IMR-90 (cell line): ENCODE measurements at regions not wholly inside any gene's neighbourhood (a gene's known extent, or its start where the extent isn't known, plus 50 kb on each side); places are given as distances from the start of the nearest gene placed in this dataset.
"Not testable (repeated sequence)": the region's sequence is repeated elsewhere in the genome, so short reads cannot be mapped to it uniquely, and the experiment has no call there.

Source experiments
- ATAC-seq: fragments of 200-7000 bp; cut with Tn5 transposase; 2 replicates; pipeline ENCODE4 v1.9.1; 2020; ENCODE audit warnings: low read depth, mild to moderate bottlenecking, moderate library complexity
- BruUV-seq: library from RNA; stranded (reverse); fragments of 400-500 nt; replicated peaks from 2 replicates; lab custom pipeline; 2021; lab: Mats Ljungman, UMichigan
- CTCF ChIA-PET: fragments of 300-600 bp; formaldehyde crosslinking; extraction: SDS; loops from one replicate; lab custom pipeline; 2021; ENCODE audit warnings: antibody characterized with exemption; lab: Yijun Ruan, JAX
- POLR2A ChIA-PET: fragments of 300-600 bp; sonication (Branson Sonifier 250); formaldehyde crosslinking; loops from one replicate; lab custom pipeline; 2022; ENCODE audit warnings: antibody characterized with exemption; ENCODE audit not compliant: unreplicated experiment; lab: Charles Lee
- DNase-seq: peaks from one replicate; pipeline ENCODE4 v3.0.0; 2013
- H2AFZ ChIP-seq: replicated peaks from 2 replicates; pipeline ENCODE3; 2013; ENCODE audit warnings: low read length, mild to moderate bottlenecking; ENCODE audit not compliant: poor library complexity
- H2AK5ac ChIP-seq: 2 replicates; pipeline ENCODE4 v1.6.1; 2013; ENCODE audit warnings: low read depth, low read length, inconsistent platforms
- H2AK9ac ChIP-seq: replicated peaks from 2 replicates; pipeline ENCODE3; 2013; ENCODE audit warnings: mild to moderate bottlenecking, low read depth, low read length, moderate library complexity; ENCODE audit not compliant: poor library complexity
- H2BK120ac ChIP-seq: 2 replicates; pipeline ENCODE4 v1.6.1; 2013; ENCODE audit warnings: low read depth, low read length, inconsistent platforms
- H2BK15ac ChIP-seq: 3 replicates; pipeline ENCODE4 v1.6.1; 2013; ENCODE audit warnings: low read depth, low read length, inconsistent platforms
- H2BK20ac ChIP-seq: 2 replicates; pipeline ENCODE4 v1.6.1; 2013; ENCODE audit warnings: low read depth, mild to moderate bottlenecking, inconsistent platforms, low read length, moderate library complexity
- H2BK5ac ChIP-seq: 2 replicates; pipeline ENCODE4 v1.6.1; 2013; ENCODE audit warnings: mild to moderate bottlenecking, low read depth, low read length, inconsistent platforms; ENCODE audit not compliant: poor library complexity, severe bottlenecking
- H3K14ac ChIP-seq: replicated peaks from 2 replicates; pipeline ENCODE4 v1.6.1; 2013; ENCODE audit warnings: low read depth, low read length, inconsistent platforms
- H3K18ac ChIP-seq: 2 replicates; pipeline ENCODE4 v1.6.1; 2013; ENCODE audit warnings: low read depth, low read length, control low read depth
- H3K23ac ChIP-seq: 2 replicates; pipeline ENCODE4 v1.6.1; 2013; ENCODE audit warnings: low read depth, low read length, inconsistent platforms
- H3K27ac ChIP-seq: 2 replicates; pipeline ENCODE4 v1.5.1; 2013; ENCODE audit warnings: mild to moderate bottlenecking, control low read depth, low read length; ENCODE audit not compliant: insufficient read depth
- H3K27me3 ChIP-seq: 2 replicates; pipeline ENCODE4 v1.6.1; 2013; ENCODE audit warnings: low read length; ENCODE audit not compliant: control insufficient read depth, insufficient read depth
- H3K36me3 ChIP-seq: 2 replicates; pipeline ENCODE4 v1.6.1; 2013; ENCODE audit warnings: low read length, mixed read lengths; ENCODE audit not compliant: control insufficient read depth, insufficient read depth
- H3K4ac ChIP-seq: 2 replicates; pipeline ENCODE4 v1.6.1; 2013; ENCODE audit warnings: low read depth, low read length, inconsistent platforms
- H3K4me1 ChIP-seq: 2 replicates; pipeline ENCODE4 v1.6.1; 2013; ENCODE audit warnings: low read length, mixed read lengths; ENCODE audit not compliant: control insufficient read depth, insufficient read depth
- H3K4me2 ChIP-seq: 2 replicates; pipeline ENCODE4 v1.6.1; 2013; ENCODE audit warnings: low read depth, mild to moderate bottlenecking, control low read depth, low read length, moderate library complexity
- H3K4me3 ChIP-seq: 2 replicates; pipeline ENCODE4 v1.5.1; 2013; ENCODE audit warnings: low read depth, mild to moderate bottlenecking, control low read depth, low read length, moderate library complexity; ENCODE audit not compliant: insufficient read depth
- H3K56ac ChIP-seq: 2 replicates; pipeline ENCODE4 v1.6.1; 2013; ENCODE audit warnings: low read length, inconsistent platforms; ENCODE audit not compliant: insufficient read depth; ENCODE audit errors: extremely low read depth
- H3K79me1 ChIP-seq, 2 experiments: 2 replicates each; pipeline ENCODE4 v1.6.1; 2013; ENCODE audit warnings: low read length in 2 of 2, inconsistent platforms in 1 of 2, low read depth in 1 of 2
- H3K9ac ChIP-seq: 2 replicates; pipeline ENCODE4 v1.6.1; 2013; ENCODE audit warnings: low read depth, low read length, control low read depth
- H3K9me1 ChIP-seq: 2 replicates; pipeline ENCODE4 v1.6.1; 2013; ENCODE audit warnings: low read length, inconsistent platforms; ENCODE audit not compliant: insufficient read depth
- H3K9me3 ChIP-seq: 2 replicates; pipeline ENCODE4 v1.6.1; 2013; ENCODE audit warnings: low read length; ENCODE audit not compliant: control insufficient read depth, insufficient read depth
- H4K20me1 ChIP-seq: 2 replicates; pipeline ENCODE4 v1.6.1; 2013; ENCODE audit warnings: low read length, inconsistent platforms; ENCODE audit not compliant: insufficient read depth
- H4K5ac ChIP-seq: 2 replicates; pipeline ENCODE4 v1.6.1; 2013; ENCODE audit warnings: mild to moderate bottlenecking, low read depth, low read length, control low read depth
- H4K8ac ChIP-seq, 2 experiments: 2 replicates each; pipeline ENCODE4 v1.6.1; 2013; ENCODE audit warnings: low read depth in 2 of 2, low read length in 2 of 2, control low read depth in 1 of 2, inconsistent platforms in 1 of 2
- H4K91ac ChIP-seq: 2 replicates; pipeline ENCODE4 v1.6.1; 2013; ENCODE audit warnings: low read depth, low read length, inconsistent platforms; ENCODE audit not compliant: insufficient read depth
- WGBS, 2 experiments: methylation state at CpG; one replicate each; pipeline versions ENCODE4 v1.1.5 to v1.1.7; 2013; ENCODE audit warnings: missing lambda C conversion rate in 2 of 2; ENCODE audit not compliant: insufficient read length in 1 of 2; ENCODE audit errors: extremely low coverage in 2 of 2; 5-methylcytosine and 5-hydroxymethylcytosine counted together
- dilution Hi-C: fragments of 300-500 bp; cut with HindIII; formaldehyde crosslinking; loops from one replicate; pipeline ENCODE4 v1.14.3; 2018; ENCODE audit warnings: low sequenced_read_pairs; ENCODE audit not compliant: unreplicated experiment
- in situ Hi-C: fragments of 300-500 bp; cut with MboI; formaldehyde crosslinking; loops from 3 replicates; pipeline ENCODE4 v1.14.3; 2019; ENCODE audit warnings: low sequenced_read_pairs, inconsistent platforms, mixed read lengths
- intact Hi-C: fragments of 100-400 bp; cut with micrococcal nuclease; formaldehyde crosslinking; loops from 2 replicates; pipeline ENCODE4 v1.10.0; 2022

- H3K56ac ChIP-seq, H3K4me2 ChIP-seq, H3K9ac ChIP-seq, H3K36me3 ChIP-seq, H4K5ac ChIP-seq, H2BK20ac ChIP-seq, H4K20me1 ChIP-seq, BruUV-seq, H3K4ac ChIP-seq, H3K27ac ChIP-seq, H3K79me1 ChIP-seq, H2BK120ac ChIP-seq, H2AFZ ChIP-seq, H3K9me3 ChIP-seq, H2BK15ac ChIP-seq, DNase-seq, dilution Hi-C loops, ATAC-seq, H3K4me3 ChIP-seq, H3K23ac ChIP-seq, H2AK9ac ChIP-seq, H3K9me1 ChIP-seq, CTCF ChIA-PET, H3K14ac ChIP-seq, H2AK5ac ChIP-seq, POLR2A ChIA-PET, intact Hi-C loops, H4K91ac ChIP-seq, H2BK5ac ChIP-seq, H3K4me1 ChIP-seq, H3K18ac ChIP-seq, H4K8ac ChIP-seq, H3K27me3 ChIP-seq: not testable (repeated sequence)
- 91% methylated on average over 9 of the region's 24 CpGs; no CpG with 5 or more reads in 1 of the 2 experiments for WGBS, 2 experiments
- in situ Hi-C loops = loop anchor here (25.0 kb wide), 1 partner anchor 515 kb away; no protein-coding TSS in a partner anchor
These were observed 267.4 kb downstream of the HINT1 start for GRCh38 chr5:130897537-130898195.

- H3K27me3 ChIP-seq, intact Hi-C loops, H2AFZ ChIP-seq, H3K4me2 ChIP-seq, H3K9me3 ChIP-seq, BruUV-seq, H3K4me1 ChIP-seq, H4K5ac ChIP-seq, H3K18ac ChIP-seq, DNase-seq, H3K56ac ChIP-seq, H3K4ac ChIP-seq, H3K36me3 ChIP-seq, H4K91ac ChIP-seq, H2BK120ac ChIP-seq, H3K79me1 ChIP-seq, H3K4me3 ChIP-seq, H2BK5ac ChIP-seq, ATAC-seq, H2BK20ac ChIP-seq, CTCF ChIA-PET, H2BK15ac ChIP-seq, H3K27ac ChIP-seq, H3K23ac ChIP-seq, H3K9ac ChIP-seq, H2AK5ac ChIP-seq, H4K20me1 ChIP-seq, H2AK9ac ChIP-seq, dilution Hi-C loops, H4K8ac ChIP-seq, H3K14ac ChIP-seq, POLR2A ChIA-PET, H3K9me1 ChIP-seq: not testable (repeated sequence)
- WGBS, 2 experiments = 40% methylated on average over 1 of the region's 2 CpGs; no CpG with 5 or more reads in 1 of the 2 experiments
- in situ Hi-C loops = loop anchor here (25.0 kb wide), 1 partner anchor 515 kb away; no protein-coding TSS in a partner anchor
These were observed 267.9 kb downstream of the HINT1 start for GRCh38 chr5:130897181-130897536.
